ENCODE measurements at regions not wholly inside any gene's neighbourhood (a gene's known extent, or its start where the extent isn't known, plus 50 kb on each side); places are given as distances from the start of the nearest gene placed in this dataset.

DNA sequence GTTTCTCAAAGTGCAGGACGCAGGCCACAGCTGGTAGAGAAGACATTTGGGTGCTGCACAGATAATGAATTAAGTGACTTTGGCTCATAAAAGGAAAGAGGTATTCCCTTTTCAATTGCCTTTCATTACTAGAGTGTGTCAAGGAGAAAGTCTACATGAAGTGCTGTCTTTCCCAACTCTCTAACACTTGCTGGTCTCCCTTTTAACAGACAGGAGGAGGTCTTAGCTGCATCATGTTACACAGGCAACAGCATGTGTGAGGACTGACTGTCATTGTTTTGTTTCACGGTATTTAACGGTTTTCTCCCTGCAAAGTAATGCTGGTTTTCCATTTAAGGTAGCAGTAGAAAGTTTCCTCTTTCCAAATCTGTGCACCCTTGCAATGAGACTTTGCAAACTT lies 291.3 kb upstream of the LDB2 start:
- no peak overlapping the region for H3K4me3 ChIP-seq (ENCODE audit: control insufficient read depth in 2 of 3, extremely low read depth in 1 of 3, insufficient read depth in 2 of 3, low read depth in 1 of 3, low read length in 3 of 3)
- no peaks in the 10 kb centered on the region for H3K27me3 ChIP-seq (ENCODE audit: control insufficient read depth, extremely low read depth, insufficient read depth, low read length)
- dilution Hi-C loops (cut with MboI; ENCODE audit: extremely low pct_ligation_motif_present, low sequenced_read_pairs): no loop called here
- no peak overlapping the region for H3K9ac ChIP-seq (ENCODE audit: control insufficient read depth, extremely low read depth, insufficient read depth, low read length)
- DNase-seq (ENCODE audit: low read depth, low spot score) (no peak), FAIRE-seq (no peak)
- no peaks in the 10 kb centered on the region for H3K9me3 ChIP-seq (ENCODE audit: control insufficient read depth, low read depth, low read length)
- H3K4me1 ChIP-seq (ENCODE audit: control insufficient read depth, extremely low read depth, insufficient read depth, low read length): no peaks in the 10 kb centered on the region
- no peak for TF ChIP-seq EZH2 (IDR thresholded peaks at IDR 0.05; ENCODE audit: low read length)
- TF ChIP-seq, protein P1, sequence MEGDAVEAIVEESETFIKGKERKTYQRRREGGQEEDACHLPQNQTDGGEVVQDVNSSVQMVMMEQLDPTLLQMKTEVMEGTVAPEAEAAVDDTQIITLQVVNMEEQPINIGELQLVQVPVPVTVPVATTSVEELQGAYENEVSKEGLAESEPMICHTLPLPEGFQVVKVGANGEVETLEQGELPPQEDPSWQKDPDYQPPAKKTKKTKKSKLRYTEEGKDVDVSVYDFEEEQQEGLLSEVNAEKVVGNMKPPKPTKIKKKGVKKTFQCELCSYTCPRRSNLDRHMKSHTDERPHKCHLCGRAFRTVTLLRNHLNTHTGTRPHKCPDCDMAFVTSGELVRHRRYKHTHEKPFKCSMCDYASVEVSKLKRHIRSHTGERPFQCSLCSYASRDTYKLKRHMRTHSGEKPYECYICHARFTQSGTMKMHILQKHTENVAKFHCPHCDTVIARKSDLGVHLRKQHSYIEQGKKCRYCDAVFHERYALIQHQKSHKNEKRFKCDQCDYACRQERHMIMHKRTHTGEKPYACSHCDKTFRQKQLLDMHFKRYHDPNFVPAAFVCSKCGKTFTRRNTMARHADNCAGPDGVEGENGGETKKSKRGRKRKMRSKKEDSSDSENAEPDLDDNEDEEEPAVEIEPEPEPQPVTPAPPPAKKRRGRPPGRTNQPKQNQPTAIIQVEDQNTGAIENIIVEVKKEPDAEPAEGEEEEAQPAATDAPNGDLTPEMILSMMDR (optimal IDR thresholded peaks at IDR 0.05 in 1 of 3, IDR thresholded peaks at IDR 0.05 in 1 of 3, conservative IDR thresholded peaks at IDR 0.05 in 1 of 3; ENCODE audit: extremely low read depth in 1 of 3, insufficient read depth in 2 of 3, low read length in 3 of 3): no peak
- H3K79me2 ChIP-seq (ENCODE audit: control insufficient read depth, insufficient read depth, low read length): no peaks in the 10 kb centered on the region
- no peak overlapping the region for H3K27ac ChIP-seq (ENCODE audit: control insufficient read depth, insufficient read depth, low read length)
- H3K9me1 ChIP-seq (ENCODE audit: control insufficient read depth, extremely low read depth, insufficient read depth, low read length): no peaks in the 10 kb centered on the region
- no peak overlapping the region for H2AFZ ChIP-seq (ENCODE audit: control insufficient read depth, low read length)
- H3K4me2 ChIP-seq (ENCODE audit: control insufficient read depth, extremely low read depth, insufficient read depth, low read depth, low read length): no peak overlapping the region
- H4K20me1 ChIP-seq (ENCODE audit: control insufficient read depth, extremely low read depth, insufficient read depth, low read length): no peaks in the 10 kb centered on the region
- no peaks in the 10 kb centered on the region for H3K36me3 ChIP-seq (ENCODE audit: control insufficient read depth in 2 of 2, extremely low read depth in 1 of 2, insufficient read depth in 2 of 2, low read length in 2 of 2)

DNA sequence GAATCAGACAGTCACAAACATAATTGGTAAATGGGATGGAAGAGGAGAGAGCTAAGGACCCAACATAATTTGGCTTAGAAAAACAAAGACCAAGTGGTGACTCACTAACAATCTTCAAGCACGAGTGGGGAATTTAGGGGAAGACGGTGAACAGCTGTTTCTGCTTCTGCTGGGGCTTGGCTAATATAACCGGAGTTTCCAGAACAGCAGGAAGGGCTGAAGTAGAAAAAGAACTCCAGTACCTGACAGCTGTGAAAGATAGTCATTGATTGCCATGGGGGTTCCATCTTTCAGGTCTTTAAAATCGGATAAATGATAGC lies 290.9 kb upstream of the LDB2 start:
- no peak overlapping the region for H3K4me3 ChIP-seq (ENCODE audit: control insufficient read depth in 2 of 3, extremely low read depth in 1 of 3, insufficient read depth in 2 of 3, low read depth in 1 of 3, low read length in 3 of 3)
- H3K4me2 ChIP-seq (ENCODE audit: control insufficient read depth, extremely low read depth, insufficient read depth, low read depth, low read length): no peak overlapping the region
- H3K36me3 ChIP-seq (ENCODE audit: control insufficient read depth in 2 of 2, extremely low read depth in 1 of 2, insufficient read depth in 2 of 2, low read length in 2 of 2): no peaks in the 10 kb centered on the region
- FAIRE-seq: no peak
- H3K79me2 ChIP-seq (ENCODE audit: control insufficient read depth, insufficient read depth, low read length): no peaks in the 10 kb centered on the region
- no peaks in the 10 kb centered on the region for H3K27me3 ChIP-seq (ENCODE audit: control insufficient read depth, extremely low read depth, insufficient read depth, low read length)
- H3K27ac ChIP-seq (ENCODE audit: control insufficient read depth, insufficient read depth, low read length): no peak overlapping the region
- no peak overlapping the region for H2AFZ ChIP-seq (ENCODE audit: control insufficient read depth, low read length)
- no peak for DNase-seq (ENCODE audit: low read depth, low spot score)
- H3K4me1 ChIP-seq (ENCODE audit: control insufficient read depth, extremely low read depth, insufficient read depth, low read length): no peaks in the 10 kb centered on the region
- no peak overlapping the region for H3K9ac ChIP-seq (ENCODE audit: control insufficient read depth, extremely low read depth, insufficient read depth, low read length)
- H3K9me1 ChIP-seq (ENCODE audit: control insufficient read depth, extremely low read depth, insufficient read depth, low read length): no peaks in the 10 kb centered on the region
- TF ChIP-seq, protein P1 (optimal IDR thresholded peaks at IDR 0.05 in 1 of 3, IDR thresholded peaks at IDR 0.05 in 1 of 3, conservative IDR thresholded peaks at IDR 0.05 in 1 of 3; ENCODE audit: extremely low read depth in 1 of 3, insufficient read depth in 2 of 3, low read length in 3 of 3): no peak
- TF ChIP-seq EZH2 (IDR thresholded peaks at IDR 0.05; ENCODE audit: low read length): no peak
- H3K9me3 ChIP-seq (ENCODE audit: control insufficient read depth, low read depth, low read length): no peaks in the 10 kb centered on the region
- no peaks in the 10 kb centered on the region for H4K20me1 ChIP-seq (ENCODE audit: control insufficient read depth, extremely low read depth, insufficient read depth, low read length)
- dilution Hi-C loops (cut with MboI; ENCODE audit: extremely low pct_ligation_motif_present, low sequenced_read_pairs): no loop called here

All from keratinocyte (primary cell).